Neural cell (in vitro differentiated cells): ENCODE measurements at regions not wholly inside any gene's neighbourhood (a gene's known extent, or its start where the extent isn't known, plus 50 kb on each side); places are given as distances from the start of the nearest gene placed in this dataset.

Experiments used
- H2AFZ ChIP-seq: fragments of 200-600, 300-800 bp; sonication (generic), shearing (Covaris generic); 2 replicates; pipeline ENCODE4 v1.6.0; 2014; ENCODE audit warnings: low read depth, mild to moderate bottlenecking, antibody characterized with exemption, low read length, moderate library complexity
- H3F3A ChIP-seq: fragments of 200-600 bp; shearing (Covaris generic); 2 replicates; pipeline ENCODE4 v1.6.1; 2016; ENCODE audit warnings: mild to moderate bottlenecking, moderate library complexity, mixed read lengths, antibody characterized with exemption, low read length; ENCODE audit not compliant: insufficient read depth, poor library complexity, severe bottlenecking
- H3K27ac ChIP-seq: fragments of 200-600, 300-800 bp; sonication (generic), shearing (Covaris generic); 2 replicates; pipeline ENCODE4 v1.5.1; 2014; ENCODE audit warnings: mild to moderate bottlenecking, low read length, moderate library complexity
- H3K27me3 ChIP-seq: fragments of 300-800, 200-600 bp; sonication (generic), shearing (Covaris generic); 2 replicates; pipeline ENCODE4 v1.6.0; 2014; ENCODE audit warnings: mild to moderate bottlenecking, low read depth, low read length, moderate library complexity; ENCODE audit not compliant: insufficient read depth
- H3K36me3 ChIP-seq: fragments of 300-800, 200-600 bp; sonication (generic), shearing (Covaris generic); 2 replicates; pipeline ENCODE4 v1.5.1; 2014; ENCODE audit warnings: mild to moderate bottlenecking, antibody characterized with exemption, low read length, moderate library complexity; ENCODE audit not compliant: insufficient read depth
- H3K4me2 ChIP-seq: fragments of 300-800, 200-600 bp; sonication (generic), shearing (Covaris generic); 2 replicates; pipeline ENCODE4 v1.6.0; 2014; ENCODE audit warnings: mild to moderate bottlenecking, low read length
- H3K4me3 ChIP-seq: fragments of 300-800, 200-600 bp; sonication (generic), shearing (Covaris generic); 2 replicates; pipeline ENCODE4 v1.5.1; 2014; ENCODE audit warnings: mild to moderate bottlenecking, low read length, moderate library complexity
- H3K79me2 ChIP-seq: fragments of 200-600 bp; shearing (Covaris generic); replicated peaks from 2 replicates; pipeline ENCODE4 v1.6.0; 2014; ENCODE audit warnings: mild to moderate bottlenecking, low read length, moderate library complexity; ENCODE audit not compliant: insufficient read depth
- H3K9ac ChIP-seq: fragments of 300-800, 200-600 bp; sonication (generic), shearing (Covaris generic); 2 replicates; pipeline ENCODE4 v1.6.1; 2016; ENCODE audit warnings: mild to moderate bottlenecking, low read length, mixed read lengths
- H3K9me2 ChIP-seq: fragments of 200-600 bp; shearing (Covaris generic); 2 replicates; pipeline ENCODE4 v1.6.1; 2016; ENCODE audit warnings: mild to moderate bottlenecking, low read length, mixed read lengths; ENCODE audit not compliant: insufficient read depth
- H3K9me3 ChIP-seq: fragments of 200-600, 300-800 bp; sonication (generic), shearing (Covaris generic); 2 replicates; pipeline ENCODE4 v1.6.1; 2016; ENCODE audit warnings: mild to moderate bottlenecking, mixed run types, low read length, moderate library complexity, mixed read lengths
- H4K20me1 ChIP-seq: fragments of 200-600 bp; shearing (Covaris generic); 2 replicates; pipeline ENCODE4 v1.6.1; 2016; ENCODE audit warnings: mild to moderate bottlenecking, mixed run types; ENCODE audit not compliant: insufficient read depth
- CTCF ChIP-seq: fragments of 450-650 bp; IDR thresholded peaks from 2 replicates; pipeline ENCODE4 v1.5.1; 2014; ENCODE audit warnings: antibody characterized with exemption, mild to moderate bottlenecking, moderate library complexity; ENCODE audit not compliant: poor library complexity, severe bottlenecking
- EP300 ChIP-seq: fragments of 450-650 bp; conservative IDR thresholded peaks from 2 replicates; pipeline ENCODE4 v1.6.1; 2014; ENCODE audit warnings: antibody characterized with exemption, mild to moderate bottlenecking, moderate library complexity; ENCODE audit not compliant: poor library complexity, severe bottlenecking
- EZH2 ChIP-seq: fragments of 200-600, 300-800 bp; shearing (Covaris generic), sonication (generic); IDR thresholded peaks from 2 replicates; pipeline ENCODE4 v1.6.1; 2014; ENCODE audit warnings: antibody characterized with exemption, low read length, borderline replicate concordance, mild to moderate bottlenecking; ENCODE audit not compliant: insufficient read depth, poor library complexity, severe bottlenecking
- MXI1 ChIP-seq: fragments of 450-650 bp; conservative IDR thresholded peaks from 2 replicates; pipeline ENCODE4 v1.6.1; 2014; ENCODE audit warnings: antibody characterized with exemption, mild to moderate bottlenecking; ENCODE audit not compliant: poor library complexity, severe bottlenecking
- POLR2AphosphoS5 ChIP-seq: IDR thresholded peaks from 2 replicates; pipeline ENCODE4 v1.6.1; 2012
- RAD21 ChIP-seq: fragments of 450-650 bp; conservative IDR thresholded peaks from 2 replicates; pipeline ENCODE4 v1.6.1; 2014; ENCODE audit warnings: antibody characterized with exemption, mild to moderate bottlenecking, moderate library complexity
- SMC3 ChIP-seq: fragments of 450-650 bp; conservative IDR thresholded peaks from 2 replicates; pipeline ENCODE4 v1.6.1; 2014; ENCODE audit warnings: antibody characterized with exemption, mild to moderate bottlenecking, moderate library complexity; ENCODE audit not compliant: poor library complexity
- TAF1 ChIP-seq: IDR thresholded peaks from 2 replicates; pipeline ENCODE4 v1.6.1; 2012; ENCODE audit warnings: low read depth
- TF ChIP-seq, protein P1 (sequence below): IDR thresholded peaks from 2 replicates; pipeline ENCODE4 v1.6.1; 2012; ENCODE audit warnings: borderline replicate concordance

GRCh38 chr20:22453244-22454080, 130.9 kb downstream of the FOXA2 start:
- no peaks in the 10 kb centered on the region for H3K9me3 ChIP-seq
- no peaks in the 10 kb centered on the region for H3K79me2 ChIP-seq
- H4K20me1 ChIP-seq, result no peaks in the 10 kb centered on the region
- H3K9me2 ChIP-seq, result no peaks in the 10 kb centered on the region
- no peak overlapping the region for H3K4me2 ChIP-seq
- no peaks in the 10 kb centered on the region for H3K36me3 ChIP-seq
- H2AFZ ChIP-seq, result no peak overlapping the region
- H3K9ac ChIP-seq, result no peak overlapping the region
- H3K4me3 ChIP-seq, result no peak overlapping the region
- H3K27me3 ChIP-seq, result no peaks in the 10 kb centered on the region
- TF ChIP-seq EP300, result no peak
- no peak for TF ChIP-seq MXI1
- TF ChIP-seq RAD21, result peak; percentile 17
- TF ChIP-seq, protein P1, sequence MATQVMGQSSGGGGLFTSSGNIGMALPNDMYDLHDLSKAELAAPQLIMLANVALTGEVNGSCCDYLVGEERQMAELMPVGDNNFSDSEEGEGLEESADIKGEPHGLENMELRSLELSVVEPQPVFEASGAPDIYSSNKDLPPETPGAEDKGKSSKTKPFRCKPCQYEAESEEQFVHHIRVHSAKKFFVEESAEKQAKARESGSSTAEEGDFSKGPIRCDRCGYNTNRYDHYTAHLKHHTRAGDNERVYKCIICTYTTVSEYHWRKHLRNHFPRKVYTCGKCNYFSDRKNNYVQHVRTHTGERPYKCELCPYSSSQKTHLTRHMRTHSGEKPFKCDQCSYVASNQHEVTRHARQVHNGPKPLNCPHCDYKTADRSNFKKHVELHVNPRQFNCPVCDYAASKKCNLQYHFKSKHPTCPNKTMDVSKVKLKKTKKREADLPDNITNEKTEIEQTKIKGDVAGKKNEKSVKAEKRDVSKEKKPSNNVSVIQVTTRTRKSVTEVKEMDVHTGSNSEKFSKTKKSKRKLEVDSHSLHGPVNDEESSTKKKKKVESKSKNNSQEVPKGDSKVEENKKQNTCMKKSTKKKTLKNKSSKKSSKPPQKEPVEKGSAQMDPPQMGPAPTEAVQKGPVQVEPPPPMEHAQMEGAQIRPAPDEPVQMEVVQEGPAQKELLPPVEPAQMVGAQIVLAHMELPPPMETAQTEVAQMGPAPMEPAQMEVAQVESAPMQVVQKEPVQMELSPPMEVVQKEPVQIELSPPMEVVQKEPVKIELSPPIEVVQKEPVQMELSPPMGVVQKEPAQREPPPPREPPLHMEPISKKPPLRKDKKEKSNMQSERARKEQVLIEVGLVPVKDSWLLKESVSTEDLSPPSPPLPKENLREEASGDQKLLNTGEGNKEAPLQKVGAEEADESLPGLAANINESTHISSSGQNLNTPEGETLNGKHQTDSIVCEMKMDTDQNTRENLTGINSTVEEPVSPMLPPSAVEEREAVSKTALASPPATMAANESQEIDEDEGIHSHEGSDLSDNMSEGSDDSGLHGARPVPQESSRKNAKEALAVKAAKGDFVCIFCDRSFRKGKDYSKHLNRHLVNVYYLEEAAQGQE, result no peak
- no peak for TF ChIP-seq EZH2
- TF ChIP-seq TAF1, result no peak
- no peak for TF ChIP-seq POLR2AphosphoS5
- peak; percentile 36 for TF ChIP-seq SMC3
- peak; percentile 48 for TF ChIP-seq CTCF
- H3K27ac ChIP-seq, result no peak overlapping the region
- no peaks in the 10 kb centered on the region for H3F3A ChIP-seq

GRCh38 chr20:22452442-22453011, 131.8 kb downstream of the FOXA2 start:
- H3K27me3 ChIP-seq, result no peaks in the 10 kb centered on the region

More at GRCh38 chr20:22452442-22453011, 131.8 kb downstream of the FOXA2 start:
- H3F3A ChIP-seq, result no peaks in the 10 kb centered on the region
- no peaks in the 10 kb centered on the region for H3K36me3 ChIP-seq
- H2AFZ ChIP-seq, result no peak overlapping the region
- no peak overlapping the region for H3K27ac ChIP-seq
- H3K79me2 ChIP-seq, result no peaks in the 10 kb centered on the region
- H3K4me3 ChIP-seq, result no peak overlapping the region
- no peaks in the 10 kb centered on the region for H3K9me2 ChIP-seq
- no peak overlapping the region for H3K4me2 ChIP-seq
- no peak overlapping the region for H3K9ac ChIP-seq
- no peaks in the 10 kb centered on the region for H4K20me1 ChIP-seq
- TF ChIP-seq RAD21 (no peak), TAF1 (no peak)
- no peaks in the 10 kb centered on the region for H3K9me3 ChIP-seq
